ENCODE measurements at regions not wholly inside any gene's neighbourhood (a gene's known extent, or its start where the extent isn't known, plus 50 kb on each side); places are given as distances from the start of the nearest gene placed in this dataset.

- H2AFZ ChIP-seq (ENCODE audit: low read length) = no peak overlapping the region
- H3K9me3 ChIP-seq (ENCODE audit: low read length) = no peaks in the 10 kb centered on the region
- no peaks in the 10 kb centered on the region for H3K79me2 ChIP-seq (ENCODE audit: low read length)
- H3K4me3 ChIP-seq (ENCODE audit: low read length) = no peak overlapping the region
- intact Hi-C loops (cut with micrococcal nuclease) = no loop called here
- H3K4me2 ChIP-seq (ENCODE audit: low read length) = no peak overlapping the region
- no peak for ATAC-seq
- H3K4me1 ChIP-seq (ENCODE audit: insufficient read depth, low read length) = no peaks in the 10 kb centered on the region
- ChIA-PET POLR2A (ENCODE audit: unreplicated experiment) (no interaction called here), CTCF (no interaction called here)
- no peaks in the 10 kb centered on the region for H3K36me3 ChIP-seq (ENCODE audit: low read depth, low read length)
- DNase-seq = no peak
- BruUV-seq (replicated peaks) = no TSS peak
- H3K9me2 ChIP-seq (replicated peaks; ENCODE audit: low read length) = no peaks in the 10 kb centered on the region
- no peaks in the 10 kb centered on the region for H3K27me3 ChIP-seq (ENCODE audit: low read length)
- no peak overlapping the region for H3K27ac ChIP-seq (ENCODE audit: low read length)
- H3F3A ChIP-seq (ENCODE audit: low read length, unreplicated experiment) = no peaks in the 10 kb centered on the region
- H4K20me1 ChIP-seq (ENCODE audit: low read length) = no peaks in the 10 kb centered on the region
- no peak overlapping the region for H3K9ac ChIP-seq (ENCODE audit: low read length)
- TF ChIP-seq CTCF (conservative IDR thresholded peaks at IDR 0.05; ENCODE audit: low read depth, low read length) = no peak
- no peak for TF ChIP-seq EZH2phosphoT487 (IDR thresholded peaks at IDR 0.05; ENCODE audit: borderline replicate concordance, low read length)
- no peak for TF ChIP-seq EZH2 (IDR thresholded peaks at IDR 0.05; ENCODE audit: low read length, unreplicated experiment)
These were observed 1375.3 kb downstream of the PCDH18 start for GRCh38 chr4:136156947-136157346.

- Histone ChIP-seq H3K4me2 (ENCODE audit: low read length) (no peak overlapping the region), H3K4me1 (ENCODE audit: insufficient read depth, low read length) (no peaks in the 10 kb centered on the region), H3K4me3 (ENCODE audit: low read length) (no peak overlapping the region), H2AFZ (ENCODE audit: low read length) (no peak overlapping the region), H3K27me3 (ENCODE audit: low read length) (no peaks in the 10 kb centered on the region), H3K79me2 (ENCODE audit: low read length) (no peaks in the 10 kb centered on the region), H3K9ac (ENCODE audit: low read length) (no peak overlapping the region), H3K36me3 (ENCODE audit: low read depth, low read length) (no peaks in the 10 kb centered on the region), H3F3A (ENCODE audit: low read length, unreplicated experiment) (no peaks in the 10 kb centered on the region), H3K9me3 (ENCODE audit: low read length) (no peaks in the 10 kb centered on the region), H3K9me2 (replicated peaks; ENCODE audit: low read length) (no peaks in the 10 kb centered on the region), H3K27ac (ENCODE audit: low read length) (no peak overlapping the region), H4K20me1 (ENCODE audit: low read length) (no peaks in the 10 kb centered on the region)
- intact Hi-C loops (cut with micrococcal nuclease) = no loop called here
- BruUV-seq (replicated peaks) = no TSS peak
- CTCF ChIA-PET = no interaction called here
- POLR2A ChIA-PET (ENCODE audit: unreplicated experiment) = no interaction called here
- DNase-seq = no peak
- TF ChIP-seq EZH2 (IDR thresholded peaks at IDR 0.05; ENCODE audit: low read length, unreplicated experiment) = no peak
- no peak for TF ChIP-seq CTCF (conservative IDR thresholded peaks at IDR 0.05; ENCODE audit: low read depth, low read length)
- no peak for ATAC-seq
These were observed 1382.2 kb downstream of the PCDH18 start for GRCh38 chr4:136150046-136150445.

- Histone ChIP-seq H3K79me2 (ENCODE audit: low read length) (no peaks in the 10 kb centered on the region), H3K9me2 (replicated peaks; ENCODE audit: low read length) (no peaks in the 10 kb centered on the region), H3K4me1 (ENCODE audit: insufficient read depth, low read length) (no peaks in the 10 kb centered on the region), H3F3A (ENCODE audit: low read length, unreplicated experiment) (no peaks in the 10 kb centered on the region), H3K36me3 (ENCODE audit: low read depth, low read length) (no peaks in the 10 kb centered on the region), H3K9ac (ENCODE audit: low read length) (no peak overlapping the region), H3K27ac (ENCODE audit: low read length) (no peak overlapping the region), H3K4me3 (ENCODE audit: low read length) (no peak overlapping the region), H3K4me2 (ENCODE audit: low read length) (no peak overlapping the region), H4K20me1 (ENCODE audit: low read length) (no peaks in the 10 kb centered on the region), H3K9me3 (ENCODE audit: low read length) (no peaks in the 10 kb centered on the region), H3K27me3 (ENCODE audit: low read length) (no peaks in the 10 kb centered on the region), H2AFZ (ENCODE audit: low read length) (no peak overlapping the region)
- ChIA-PET POLR2A (ENCODE audit: unreplicated experiment) (no interaction called here), CTCF (no interaction called here)
- no peak for ATAC-seq
- DNase-seq = no peak
- no TSS peak for BruUV-seq (replicated peaks)
- no peak for TF ChIP-seq EZH2 (IDR thresholded peaks at IDR 0.05; ENCODE audit: low read length, unreplicated experiment)
- no peak for TF ChIP-seq EZH2phosphoT487 (IDR thresholded peaks at IDR 0.05; ENCODE audit: borderline replicate concordance, low read length)
- no peak for TF ChIP-seq CTCF (conservative IDR thresholded peaks at IDR 0.05; ENCODE audit: low read depth, low read length)
- intact Hi-C loops (cut with micrococcal nuclease) = no loop called here
These were observed 1395.7 kb downstream of the PCDH18 start for GRCh38 chr4:136136601-136137000.
